ENCODE measurements at regions not wholly inside any gene's neighbourhood (a gene's known extent, or its start where the extent isn't known, plus 50 kb on each side); places are given as distances from the start of the nearest gene placed in this dataset.

DNA sequence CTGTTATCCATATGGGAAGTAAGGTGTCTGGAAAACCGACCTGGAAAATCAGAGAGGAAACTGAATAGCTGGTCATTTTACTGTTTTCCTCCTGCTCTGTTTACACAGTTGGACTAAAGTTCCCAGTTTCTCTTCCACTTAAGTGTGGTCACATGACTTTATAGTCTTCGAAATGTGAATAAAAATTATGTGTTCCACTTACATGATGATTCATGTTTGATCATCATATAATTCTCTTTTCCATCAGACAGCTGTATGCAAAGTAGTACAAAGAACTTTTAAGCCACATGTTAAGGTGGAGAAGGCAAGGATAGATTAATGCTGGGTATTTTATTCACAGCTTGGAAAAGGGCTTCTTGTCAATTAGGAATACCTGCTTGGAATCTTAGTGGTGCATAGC, 525.5 kb upstream of the BCHE start:
- no CpG with 5 or more reads among the region's 2 CpGs for WGBS, 2 experiments (ENCODE audit: extremely low coverage in 2 of 2, insufficient read length in 1 of 2)
- in situ Hi-C loops (cut with MboI; ENCODE audit: low sequenced_read_pairs): no loop called here

More for the DNA sequence above, 525.5 kb upstream of the BCHE start:
- no peak overlapping the region for H4K8ac ChIP-seq (ENCODE audit: low read depth in 2 of 2, low read length in 2 of 2)
- H2AFZ ChIP-seq (replicated peaks; ENCODE audit: low read length, poor library complexity): no peak overlapping the region
- no peak overlapping the region for H2AK5ac ChIP-seq (ENCODE audit: low read depth, low read length)
- intact Hi-C loops (cut with micrococcal nuclease): no loop called here
- H4K5ac ChIP-seq (ENCODE audit: low read depth, low read length): no peak overlapping the region
- H3K56ac ChIP-seq (ENCODE audit: extremely low read depth, insufficient read depth, low read length): no peak overlapping the region
- no peak overlapping the region for H2BK120ac ChIP-seq (ENCODE audit: low read depth, low read length)
- no peak overlapping the region for H2BK20ac ChIP-seq (ENCODE audit: low read depth, low read length)
- no peak overlapping the region for H3K18ac ChIP-seq (ENCODE audit: low read depth, low read length)
- no peak overlapping the region for H3K23ac ChIP-seq (ENCODE audit: low read depth, low read length)
- H3K27me3 ChIP-seq (ENCODE audit: control insufficient read depth, insufficient read depth, low read length): no peaks in the 10 kb centered on the region
- H4K20me1 ChIP-seq (ENCODE audit: insufficient read depth, low read length): no peaks in the 10 kb centered on the region
- ATAC-seq (ENCODE audit: low read depth) (no peak), DNase-seq (no peak)
- BruUV-seq (replicated peaks): no TSS peak
- no peaks in the 10 kb centered on the region for H3K4me1 ChIP-seq (ENCODE audit: control insufficient read depth, insufficient read depth, low read length)
- H2BK15ac ChIP-seq (ENCODE audit: low read depth, low read length): no peak overlapping the region
- no peaks in the 10 kb centered on the region for H3K9me1 ChIP-seq (ENCODE audit: insufficient read depth, low read length)
- no peak overlapping the region for H3K9ac ChIP-seq (ENCODE audit: low read depth, low read length)
- H3K27ac ChIP-seq (ENCODE audit: insufficient read depth, low read length): no peak overlapping the region
- H3K4ac ChIP-seq (ENCODE audit: low read depth, low read length): no peak overlapping the region
- H3K14ac ChIP-seq (replicated peaks; ENCODE audit: low read depth, low read length): no peak overlapping the region
- ChIA-PET CTCF (no interaction called here), POLR2A (ENCODE audit: unreplicated experiment) (no interaction called here)
- TF ChIP-seq POLR2A (IDR thresholded peaks at IDR 0.05; ENCODE audit: low read depth, low read length) (no peak), NFE2L2 (IDR thresholded peaks at IDR 0.05; ENCODE audit: low read depth, low read length) (no peak), MXI1 (IDR thresholded peaks at IDR 0.05; ENCODE audit: borderline replicate concordance, low read depth, low read length) (no peak), CEBPB (IDR thresholded peaks at IDR 0.05; ENCODE audit: low read depth, low read length) (no peak), SMC3 (IDR thresholded peaks at IDR 0.05; ENCODE audit: low read depth, low read length) (no peak), RAD21 (IDR thresholded peaks at IDR 0.05; ENCODE audit: low read length) (no peak), CHD1 (IDR thresholded peaks at IDR 0.05; ENCODE audit: low read depth, low read length) (no peak), FOS (IDR thresholded peaks at IDR 0.05; ENCODE audit: low read depth, low read length) (no peak)
- TF ChIP-seq, protein P1, sequence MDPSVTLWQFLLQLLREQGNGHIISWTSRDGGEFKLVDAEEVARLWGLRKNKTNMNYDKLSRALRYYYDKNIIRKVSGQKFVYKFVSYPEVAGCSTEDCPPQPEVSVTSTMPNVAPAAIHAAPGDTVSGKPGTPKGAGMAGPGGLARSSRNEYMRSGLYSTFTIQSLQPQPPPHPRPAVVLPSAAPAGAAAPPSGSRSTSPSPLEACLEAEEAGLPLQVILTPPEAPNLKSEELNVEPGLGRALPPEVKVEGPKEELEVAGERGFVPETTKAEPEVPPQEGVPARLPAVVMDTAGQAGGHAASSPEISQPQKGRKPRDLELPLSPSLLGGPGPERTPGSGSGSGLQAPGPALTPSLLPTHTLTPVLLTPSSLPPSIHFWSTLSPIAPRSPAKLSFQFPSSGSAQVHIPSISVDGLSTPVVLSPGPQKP (IDR thresholded peaks at IDR 0.05; ENCODE audit: borderline replicate concordance, low read depth, low read length): no peak
- TF ChIP-seq, protein P2, sequence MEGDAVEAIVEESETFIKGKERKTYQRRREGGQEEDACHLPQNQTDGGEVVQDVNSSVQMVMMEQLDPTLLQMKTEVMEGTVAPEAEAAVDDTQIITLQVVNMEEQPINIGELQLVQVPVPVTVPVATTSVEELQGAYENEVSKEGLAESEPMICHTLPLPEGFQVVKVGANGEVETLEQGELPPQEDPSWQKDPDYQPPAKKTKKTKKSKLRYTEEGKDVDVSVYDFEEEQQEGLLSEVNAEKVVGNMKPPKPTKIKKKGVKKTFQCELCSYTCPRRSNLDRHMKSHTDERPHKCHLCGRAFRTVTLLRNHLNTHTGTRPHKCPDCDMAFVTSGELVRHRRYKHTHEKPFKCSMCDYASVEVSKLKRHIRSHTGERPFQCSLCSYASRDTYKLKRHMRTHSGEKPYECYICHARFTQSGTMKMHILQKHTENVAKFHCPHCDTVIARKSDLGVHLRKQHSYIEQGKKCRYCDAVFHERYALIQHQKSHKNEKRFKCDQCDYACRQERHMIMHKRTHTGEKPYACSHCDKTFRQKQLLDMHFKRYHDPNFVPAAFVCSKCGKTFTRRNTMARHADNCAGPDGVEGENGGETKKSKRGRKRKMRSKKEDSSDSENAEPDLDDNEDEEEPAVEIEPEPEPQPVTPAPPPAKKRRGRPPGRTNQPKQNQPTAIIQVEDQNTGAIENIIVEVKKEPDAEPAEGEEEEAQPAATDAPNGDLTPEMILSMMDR (conservative IDR thresholded peaks at IDR 0.05; ENCODE audit: low read depth, low read length): no peak
- no peaks in the 10 kb centered on the region for H3K36me3 ChIP-seq (ENCODE audit: control insufficient read depth, insufficient read depth, low read length)
- H2BK5ac ChIP-seq (ENCODE audit: low read depth, low read length, poor library complexity, severe bottlenecking): no peak overlapping the region
- 0 out of 2 replicates have a peak, but pooled peaks cover 4% of the 10 kb centered on the region for H3K9me3 ChIP-seq (ENCODE audit: control insufficient read depth, insufficient read depth, low read length)
- H3K4me2 ChIP-seq (ENCODE audit: low read depth, low read length): no peak overlapping the region
- H2AK9ac ChIP-seq (replicated peaks; ENCODE audit: low read depth, low read length, poor library complexity): no peak overlapping the region
- dilution Hi-C loops (cut with HindIII; ENCODE audit: low sequenced_read_pairs, unreplicated experiment): no loop called here
- H3K4me3 ChIP-seq (ENCODE audit: insufficient read depth, low read depth, low read length): no peak overlapping the region
- no peak overlapping the region for H4K91ac ChIP-seq (ENCODE audit: insufficient read depth, low read depth, low read length)
- no peaks in the 10 kb centered on the region for H3K79me1 ChIP-seq (ENCODE audit: low read depth in 1 of 2, low read length in 2 of 2)

Data from IMR-90 (cell line).